ENCODE measurements at regions not wholly inside any gene's neighbourhood (a gene's known extent, or its start where the extent isn't known, plus 50 kb on each side); places are given as distances from the start of the nearest gene placed in this dataset.

- TF ChIP-seq FOXK2 (IDR thresholded peaks at IDR 0.05) (no peak), NR2C2 (CRISPR knock-in tag; IDR thresholded peaks at IDR 0.05; ENCODE audit: borderline replicate concordance) (no peak), POLR2A (IDR thresholded peaks at IDR 0.05; ENCODE audit: insufficient read depth in 1 of 2, low read depth in 2 of 2, low read length in 2 of 2) (no peak), KDM5A (IDR thresholded peaks at IDR 0.05; ENCODE audit: borderline replicate concordance, low read length) (no peak), EZH2 (conservative IDR thresholded peaks at IDR 0.05; ENCODE audit: low read depth, low read length) (no peak), TAF1 (CRISPR knock-in tag; IDR thresholded peaks at IDR 0.05) (no peak), FOXK1 (CRISPR knock-in tag; IDR thresholded peaks at IDR 0.05; ENCODE audit: borderline replicate concordance, low read depth) (no peak), FOXP4 (CRISPR knock-in tag; IDR thresholded peaks at IDR 0.05) (no peak)
- TF ChIP-seq, protein P1, sequence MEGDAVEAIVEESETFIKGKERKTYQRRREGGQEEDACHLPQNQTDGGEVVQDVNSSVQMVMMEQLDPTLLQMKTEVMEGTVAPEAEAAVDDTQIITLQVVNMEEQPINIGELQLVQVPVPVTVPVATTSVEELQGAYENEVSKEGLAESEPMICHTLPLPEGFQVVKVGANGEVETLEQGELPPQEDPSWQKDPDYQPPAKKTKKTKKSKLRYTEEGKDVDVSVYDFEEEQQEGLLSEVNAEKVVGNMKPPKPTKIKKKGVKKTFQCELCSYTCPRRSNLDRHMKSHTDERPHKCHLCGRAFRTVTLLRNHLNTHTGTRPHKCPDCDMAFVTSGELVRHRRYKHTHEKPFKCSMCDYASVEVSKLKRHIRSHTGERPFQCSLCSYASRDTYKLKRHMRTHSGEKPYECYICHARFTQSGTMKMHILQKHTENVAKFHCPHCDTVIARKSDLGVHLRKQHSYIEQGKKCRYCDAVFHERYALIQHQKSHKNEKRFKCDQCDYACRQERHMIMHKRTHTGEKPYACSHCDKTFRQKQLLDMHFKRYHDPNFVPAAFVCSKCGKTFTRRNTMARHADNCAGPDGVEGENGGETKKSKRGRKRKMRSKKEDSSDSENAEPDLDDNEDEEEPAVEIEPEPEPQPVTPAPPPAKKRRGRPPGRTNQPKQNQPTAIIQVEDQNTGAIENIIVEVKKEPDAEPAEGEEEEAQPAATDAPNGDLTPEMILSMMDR (CRISPR knock-in tag; IDR thresholded peaks at IDR 0.05): no peak
These were observed 2852.5 kb downstream of the PCDH9 start for GRCh38 chr13:64377606-64378005.
